ENCODE measurements at regions not wholly inside any gene's neighbourhood (a gene's known extent, or its start where the extent isn't known, plus 50 kb on each side); places are given as distances from the start of the nearest gene placed in this dataset.
"Not testable (repeated sequence)": the region's sequence is repeated elsewhere in the genome, so short reads cannot be mapped to it uniquely, and the experiment has no call there.

DNA sequence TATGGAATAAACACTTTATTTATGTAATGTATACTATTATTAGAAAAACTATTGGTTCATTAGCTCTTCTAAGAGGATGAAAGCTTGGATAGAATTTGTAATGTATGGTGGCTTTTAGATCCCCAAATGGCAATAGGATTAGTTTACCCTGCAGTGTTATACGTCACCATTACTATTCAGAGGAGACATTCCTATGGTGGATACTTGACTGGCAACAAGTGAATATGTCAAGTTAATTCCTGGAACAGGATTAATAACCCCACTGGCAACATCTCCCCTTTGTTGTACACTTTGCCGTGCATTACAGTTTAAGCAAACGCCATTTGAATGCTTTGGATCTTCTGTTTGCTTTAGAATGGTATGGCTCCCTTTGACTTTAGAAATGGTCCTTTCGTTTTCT, 420.3 kb downstream of the FAM47B start:
- H3K36me3 Mint-ChIP-seq (ENCODE audit: insufficient read depth) = no peaks in the 10 kb centered on the region
- H3K9me3 Mint-ChIP-seq (ENCODE audit: low read depth) = peaks cover 27% of the 10 kb centered on the region
- no peaks in the 10 kb centered on the region for H3K27me3 Mint-ChIP-seq
- no peak overlapping the region for H3K4me3 Mint-ChIP-seq (ENCODE audit: low read depth)
- no peak overlapping the region for H3K27ac Mint-ChIP-seq
- TF ChIP-seq, protein P1, sequence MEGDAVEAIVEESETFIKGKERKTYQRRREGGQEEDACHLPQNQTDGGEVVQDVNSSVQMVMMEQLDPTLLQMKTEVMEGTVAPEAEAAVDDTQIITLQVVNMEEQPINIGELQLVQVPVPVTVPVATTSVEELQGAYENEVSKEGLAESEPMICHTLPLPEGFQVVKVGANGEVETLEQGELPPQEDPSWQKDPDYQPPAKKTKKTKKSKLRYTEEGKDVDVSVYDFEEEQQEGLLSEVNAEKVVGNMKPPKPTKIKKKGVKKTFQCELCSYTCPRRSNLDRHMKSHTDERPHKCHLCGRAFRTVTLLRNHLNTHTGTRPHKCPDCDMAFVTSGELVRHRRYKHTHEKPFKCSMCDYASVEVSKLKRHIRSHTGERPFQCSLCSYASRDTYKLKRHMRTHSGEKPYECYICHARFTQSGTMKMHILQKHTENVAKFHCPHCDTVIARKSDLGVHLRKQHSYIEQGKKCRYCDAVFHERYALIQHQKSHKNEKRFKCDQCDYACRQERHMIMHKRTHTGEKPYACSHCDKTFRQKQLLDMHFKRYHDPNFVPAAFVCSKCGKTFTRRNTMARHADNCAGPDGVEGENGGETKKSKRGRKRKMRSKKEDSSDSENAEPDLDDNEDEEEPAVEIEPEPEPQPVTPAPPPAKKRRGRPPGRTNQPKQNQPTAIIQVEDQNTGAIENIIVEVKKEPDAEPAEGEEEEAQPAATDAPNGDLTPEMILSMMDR (IDR thresholded peaks at IDR 0.05; ENCODE audit: unreplicated experiment) = no peak
- H3K4me1 Mint-ChIP-seq (ENCODE audit: low read depth) = no peaks in the 10 kb centered on the region
- no peak for DNase-seq (ENCODE audit: low spot score, unreplicated experiment)

DNA sequence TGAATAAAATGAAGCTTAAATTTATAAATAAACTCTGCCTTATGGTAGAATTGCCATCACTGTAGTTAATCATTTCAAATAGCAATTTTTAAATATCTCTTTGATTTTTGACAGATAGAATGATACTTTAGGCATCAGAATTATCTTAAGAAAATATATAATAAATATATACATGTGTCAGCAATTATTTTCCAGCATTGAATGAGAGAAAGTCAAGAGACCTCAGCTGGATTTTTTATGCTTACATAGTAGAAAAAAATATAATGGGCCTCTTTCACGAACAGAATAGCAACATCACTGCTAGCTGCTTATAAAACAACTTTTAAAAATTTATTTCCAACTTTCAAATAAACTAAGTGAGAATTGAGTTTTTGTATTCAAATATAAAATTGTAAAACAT, 424.0 kb upstream of the MAGEB16 start:
- TF ChIP-seq, protein P1 (IDR thresholded peaks at IDR 0.05; ENCODE audit: unreplicated experiment) = no peak
- DNase-seq (ENCODE audit: low spot score, unreplicated experiment) = no peak
- no peaks in the 10 kb centered on the region for H3K4me1 Mint-ChIP-seq (ENCODE audit: low read depth)
- H3K36me3 Mint-ChIP-seq (ENCODE audit: insufficient read depth) = no peaks in the 10 kb centered on the region
- no peak overlapping the region for H3K27ac Mint-ChIP-seq
- peaks cover 18% of the 10 kb centered on the region for H3K9me3 Mint-ChIP-seq (ENCODE audit: low read depth)
- H3K27me3 Mint-ChIP-seq = no peaks in the 10 kb centered on the region
- H3K4me3 Mint-ChIP-seq (ENCODE audit: low read depth) = no peak overlapping the region

DNA sequence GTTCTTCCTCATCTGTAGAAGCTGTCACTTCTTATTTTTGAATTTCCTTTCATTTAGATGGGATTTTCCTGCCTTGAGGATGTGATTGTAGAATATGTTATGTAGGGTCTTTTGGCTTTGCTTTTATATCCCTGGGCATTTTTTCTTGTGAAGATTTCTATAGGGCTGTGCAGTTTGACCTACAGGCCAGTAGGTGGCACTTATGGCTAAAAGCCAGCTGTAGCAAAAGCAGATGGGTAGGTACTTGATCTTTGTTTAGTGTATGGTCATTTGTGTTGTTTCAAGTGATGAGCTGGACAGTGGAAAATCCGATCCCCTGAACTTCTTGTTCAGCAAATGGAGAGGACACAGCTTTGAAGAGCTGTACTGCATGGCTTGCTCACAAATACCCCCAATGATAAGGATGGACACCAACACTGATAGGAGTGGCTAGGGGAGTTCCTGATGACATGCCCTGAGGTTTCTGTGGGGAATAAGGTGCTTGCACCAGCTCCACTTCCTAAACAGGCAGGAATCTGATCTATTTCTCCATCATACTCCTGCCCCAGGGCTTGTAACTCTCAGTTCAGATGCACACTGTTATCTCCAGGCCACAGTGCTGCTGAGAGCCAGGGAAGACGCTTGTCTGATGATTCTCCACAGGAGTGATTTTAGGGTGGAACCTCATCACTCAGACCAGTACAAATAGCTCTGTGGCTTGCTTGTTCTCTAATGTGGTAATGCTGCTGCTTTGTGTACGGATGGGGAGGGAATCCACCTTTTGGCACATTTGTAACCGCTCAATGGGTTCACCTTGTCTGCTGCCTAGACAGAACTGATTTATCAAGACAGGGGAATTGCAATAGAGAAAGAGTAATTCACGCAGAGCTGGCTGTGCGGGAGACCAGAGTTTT, 417.1 kb upstream of the MAGEB16 start:
- Mint-ChIP-seq H3K27me3 (no peaks in the 10 kb centered on the region), H3K9me3 (ENCODE audit: low read depth) (peaks cover 32% of the 10 kb centered on the region), H3K36me3 (ENCODE audit: insufficient read depth) (no peaks in the 10 kb centered on the region), H3K27ac (no peak overlapping the region), H3K4me3 (ENCODE audit: low read depth) (no peak overlapping the region), H3K4me1 (ENCODE audit: low read depth) (no peaks in the 10 kb centered on the region)
- no peak for DNase-seq (ENCODE audit: low spot score, unreplicated experiment)
- TF ChIP-seq, protein P1 (IDR thresholded peaks at IDR 0.05; ENCODE audit: unreplicated experiment) = peak; percentile 65

DNA sequence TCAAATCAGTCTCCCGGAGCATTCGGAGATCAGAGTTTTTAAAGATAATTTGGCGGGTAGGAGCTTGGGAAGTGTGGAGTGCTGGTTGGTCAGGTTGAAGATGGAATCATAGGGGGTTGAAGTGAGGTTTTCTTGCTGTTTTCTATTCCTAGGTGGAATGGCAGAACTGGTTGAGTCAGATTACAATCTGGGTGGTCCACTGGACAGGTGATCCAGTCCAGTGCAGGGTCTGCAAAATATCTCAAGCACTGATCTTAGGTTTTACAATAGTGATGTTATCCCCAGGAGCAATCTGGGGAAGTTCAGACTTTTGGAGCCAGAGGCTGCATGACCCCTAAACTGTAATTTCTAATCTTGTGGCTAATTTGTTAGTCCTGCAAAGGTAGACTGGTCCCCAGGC, 416.4 kb upstream of the MAGEB16 start:
- H3K9me3 Mint-ChIP-seq (ENCODE audit: low read depth) = peaks cover 32% of the 10 kb centered on the region
- not testable (repeated sequence) for H3K4me3 Mint-ChIP-seq (ENCODE audit: low read depth); H3K27me3 Mint-ChIP-seq; H3K36me3 Mint-ChIP-seq (ENCODE audit: insufficient read depth); H3K27ac Mint-ChIP-seq; H3K4me1 Mint-ChIP-seq (ENCODE audit: low read depth); DNase-seq (ENCODE audit: low spot score, unreplicated experiment)

DNA sequence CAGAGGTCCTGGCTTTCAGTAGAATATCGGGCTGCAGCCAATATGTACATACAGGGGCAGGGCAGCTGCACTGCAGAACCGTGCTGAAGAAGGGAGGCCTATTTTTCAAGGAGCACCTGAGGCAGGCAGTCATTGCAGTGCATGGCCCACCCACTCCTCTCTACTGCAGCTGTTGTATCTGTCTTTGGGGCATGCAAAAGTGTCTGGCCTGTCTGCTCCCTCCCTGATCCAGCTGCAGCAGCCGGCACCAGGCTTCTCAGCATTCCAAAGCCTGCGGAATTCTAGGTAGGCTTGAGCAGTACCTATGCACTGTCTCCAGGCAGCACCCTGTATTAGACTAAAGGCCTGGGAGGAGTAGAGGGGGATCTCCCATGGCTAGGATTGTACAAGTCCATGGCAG, 415.2 kb upstream of the MAGEB16 start:
- Mint-ChIP-seq H3K4me3 (ENCODE audit: low read depth) (no peak overlapping the region), H3K9me3 (ENCODE audit: low read depth) (peaks cover 30% of the 10 kb centered on the region), H3K36me3 (ENCODE audit: insufficient read depth) (no peaks in the 10 kb centered on the region), H3K4me1 (ENCODE audit: low read depth) (no peaks in the 10 kb centered on the region), H3K27ac (no peak overlapping the region), H3K27me3 (no peaks in the 10 kb centered on the region)
- DNase-seq (ENCODE audit: low spot score, unreplicated experiment) = no peak
- TF ChIP-seq, protein P1 (IDR thresholded peaks at IDR 0.05; ENCODE audit: unreplicated experiment) = no peak

DNA sequence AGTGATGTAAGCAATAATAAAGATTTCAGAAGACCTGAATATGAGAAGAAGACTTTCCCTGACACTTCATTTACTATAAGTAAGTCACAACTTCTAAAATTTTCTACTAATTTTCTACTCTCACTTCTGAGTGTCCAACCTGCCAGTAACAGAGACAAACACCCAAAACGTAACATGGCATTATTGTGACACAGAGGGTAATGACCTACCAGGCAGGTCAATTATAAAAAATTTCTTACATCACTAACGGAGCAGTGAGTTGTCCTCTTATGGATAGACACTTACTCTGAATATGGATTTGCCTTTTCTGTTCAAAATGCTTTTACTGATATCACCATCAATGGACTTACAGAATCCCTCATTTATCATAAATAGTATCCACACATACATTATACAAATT, 405.9 kb upstream of the MAGEB16 start:
- TF ChIP-seq, protein P1 (IDR thresholded peaks at IDR 0.05; ENCODE audit: unreplicated experiment) = no peak
- no peak overlapping the region for H3K27ac Mint-ChIP-seq
- no peaks in the 10 kb centered on the region for H3K27me3 Mint-ChIP-seq
- no peak overlapping the region for H3K4me3 Mint-ChIP-seq (ENCODE audit: low read depth)
- H3K4me1 Mint-ChIP-seq (ENCODE audit: low read depth) = no peaks in the 10 kb centered on the region
- no peak for DNase-seq (ENCODE audit: low spot score, unreplicated experiment)
- no peaks in the 10 kb centered on the region for H3K36me3 Mint-ChIP-seq (ENCODE audit: insufficient read depth)
- H3K9me3 Mint-ChIP-seq (ENCODE audit: low read depth) = peaks cover 23% of the 10 kb centered on the region
